SW480 (cell line): ENCODE measurements at regions not wholly inside any gene's neighbourhood (a gene's known extent, or its start where the extent isn't known, plus 50 kb on each side); places are given as distances from the start of the nearest gene placed in this dataset.
"Not testable (repeated sequence)": the region's sequence is repeated elsewhere in the genome, so short reads cannot be mapped to it uniquely, and the experiment has no call there.

Experiments used
- DNase-seq: peaks from one replicate; pipeline ENCODE4 v3.0.0-alpha.2; 2016; ENCODE audit warnings: low spot score

DNA sequence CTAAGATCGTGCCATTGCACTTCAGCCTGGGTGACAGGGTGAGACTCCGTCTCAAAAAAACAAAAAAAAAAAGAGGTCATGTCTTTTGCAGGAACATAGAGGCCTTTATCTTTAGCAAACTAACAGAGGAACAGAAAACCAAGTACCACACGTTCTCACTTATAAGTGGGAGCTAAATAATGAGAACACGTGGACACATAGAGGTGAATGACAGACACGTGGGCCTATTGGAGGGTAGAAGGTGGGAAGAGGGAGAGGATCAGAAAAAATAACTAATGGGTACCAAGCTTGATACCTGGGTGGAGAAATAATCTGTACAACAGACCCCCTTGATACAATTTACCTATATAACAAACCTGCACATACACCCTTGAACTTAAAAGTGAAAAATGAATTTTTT is 401.4 kb upstream of the NAALADL2 start:
- no peak for DNase-seq

DNA sequence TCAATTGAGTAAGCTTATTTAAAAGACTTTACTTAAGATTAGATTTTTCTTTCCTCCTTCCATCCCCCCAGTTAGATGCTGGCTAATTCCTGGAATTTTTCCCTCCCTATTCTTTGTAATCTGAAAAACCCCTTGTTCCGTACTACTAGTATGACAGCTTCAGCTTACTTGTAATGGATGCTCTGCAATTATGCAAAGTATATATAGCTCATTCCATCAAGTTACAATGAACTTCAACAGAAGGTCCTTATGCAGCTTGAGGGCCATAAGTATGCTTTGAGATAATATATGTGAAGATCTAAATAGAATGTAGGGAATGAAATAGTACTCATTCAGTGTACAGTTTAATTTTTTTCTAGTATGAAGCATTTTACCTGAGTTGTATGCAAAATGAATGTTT is 398.3 kb upstream of the NAALADL2 start:
- DNase-seq = no peak

DNA sequence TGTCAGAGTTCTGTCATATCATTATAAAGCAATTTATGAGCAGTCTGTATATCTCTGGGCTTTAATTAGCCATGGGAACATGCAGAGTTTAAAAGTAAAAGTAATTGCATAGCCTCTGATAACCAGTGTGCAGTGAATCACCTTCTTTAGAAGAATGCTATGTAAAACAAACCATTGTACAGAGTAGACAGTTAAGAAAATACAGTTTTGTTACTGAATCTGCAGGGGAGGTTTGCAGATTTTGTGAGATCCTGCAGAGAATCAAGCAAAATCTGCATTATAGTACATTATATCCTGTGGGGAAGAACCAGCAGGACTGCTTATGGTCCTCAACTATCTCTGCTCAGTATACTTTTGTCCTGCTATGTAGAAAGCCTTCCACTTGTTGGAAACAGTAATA is 396.2 kb upstream of the NAALADL2 start:
- DNase-seq = no peak

DNA sequence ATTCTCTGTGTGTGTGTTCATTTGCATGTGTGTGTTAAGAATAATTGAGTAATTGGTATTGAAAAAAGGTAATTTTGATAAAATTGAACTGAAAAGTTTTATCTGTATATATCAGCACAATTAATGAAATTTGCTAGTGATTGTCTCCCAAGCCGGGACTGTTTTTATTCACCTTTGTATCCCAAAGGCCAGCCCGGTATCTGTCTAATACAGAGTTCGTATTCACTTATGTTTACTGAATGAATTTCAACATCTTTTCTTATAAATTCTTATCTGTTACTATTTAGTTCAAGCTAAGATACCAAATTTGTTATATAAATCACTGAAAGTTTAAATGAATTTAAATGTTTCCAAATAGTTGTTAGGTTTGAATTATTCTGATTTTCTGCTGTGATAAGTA is 394.0 kb upstream of the NAALADL2 start:
- no peak for DNase-seq

DNA sequence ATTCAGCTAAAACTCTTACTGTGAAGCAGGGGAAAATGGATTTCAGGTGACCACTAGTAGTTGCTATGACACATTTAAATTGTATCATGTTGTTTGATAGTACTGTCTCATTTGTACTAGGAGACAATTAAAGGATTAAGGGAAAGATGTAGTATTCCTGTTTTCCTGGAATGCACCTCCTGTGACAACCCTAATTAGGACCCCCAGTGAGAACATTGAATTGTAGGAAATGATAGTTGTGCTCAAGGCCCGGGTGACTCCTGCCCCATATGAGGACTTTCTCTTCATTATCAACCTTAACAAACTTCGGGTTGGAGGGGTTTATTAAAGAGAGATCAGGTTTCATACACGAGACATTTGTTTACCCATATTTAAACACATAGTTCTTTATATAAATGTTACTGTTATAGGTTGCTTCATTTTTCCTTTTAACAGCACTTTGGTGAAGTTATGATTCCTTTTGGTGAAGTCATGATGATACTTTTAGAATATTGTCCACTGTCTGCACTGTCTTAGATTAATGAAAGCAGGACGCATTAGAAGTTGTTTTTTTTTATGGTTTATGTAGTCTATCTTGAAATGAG is 392.6 kb upstream of the NAALADL2 start:
- DNase-seq = no peak

DNA sequence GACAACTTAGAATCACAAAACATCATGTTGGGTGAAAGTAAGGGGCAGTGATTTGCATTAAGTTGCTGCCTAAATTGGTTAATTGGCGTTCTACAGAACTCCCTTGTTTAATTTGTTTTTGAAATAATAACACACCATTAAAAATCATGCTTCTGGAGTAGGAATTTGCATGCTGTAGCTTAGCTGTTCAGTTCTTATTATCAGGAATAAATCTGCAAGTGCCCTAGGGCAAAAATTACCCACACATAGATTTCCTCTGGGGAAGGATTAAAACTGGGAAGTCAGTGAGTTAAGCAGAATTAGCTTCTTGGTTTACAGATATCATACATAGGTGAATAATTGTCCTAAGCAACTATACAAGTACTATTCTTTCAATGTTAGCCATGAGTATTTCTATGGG is 381.6 kb upstream of the NAALADL2 start:
- DNase-seq = no peak

DNA sequence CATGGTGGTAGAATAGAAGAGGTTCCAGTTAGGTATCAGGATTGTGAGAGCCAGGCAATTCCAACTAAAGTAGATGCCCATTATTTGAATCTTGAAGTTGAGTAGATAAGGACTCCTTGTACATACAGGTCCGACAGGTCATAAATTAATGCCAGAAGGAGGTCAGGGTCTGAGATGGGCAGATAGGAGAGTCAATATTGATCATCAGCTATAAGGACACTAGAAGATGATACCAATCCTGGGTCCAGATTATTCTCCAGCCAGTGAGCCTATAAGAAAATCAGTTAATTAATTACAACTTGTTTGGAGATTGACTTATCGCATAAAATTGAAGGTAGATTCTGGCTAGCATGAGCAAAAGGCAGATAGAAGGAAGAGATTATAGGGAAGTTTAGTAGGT is 378.4 kb upstream of the NAALADL2 start:
- no peak for DNase-seq

DNA sequence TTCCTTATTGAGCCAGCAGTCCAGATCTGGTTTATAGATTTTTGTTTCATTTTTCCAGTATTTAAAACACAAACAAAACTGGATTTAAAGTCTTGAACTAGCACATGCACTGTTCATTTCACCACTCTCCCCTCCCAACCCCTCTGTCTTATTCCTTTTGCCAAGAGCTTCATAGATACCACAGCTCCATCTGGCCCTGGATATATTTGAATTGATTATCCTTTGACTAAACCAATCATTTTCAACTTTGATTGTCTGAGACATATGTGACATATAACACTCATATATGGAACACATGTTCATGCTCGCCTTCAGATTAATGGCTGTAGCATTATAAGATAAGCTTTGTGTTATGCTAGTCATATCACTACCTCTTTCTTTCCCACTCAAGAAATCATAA is 376.6 kb upstream of the NAALADL2 start:
- no peak for DNase-seq

DNA sequence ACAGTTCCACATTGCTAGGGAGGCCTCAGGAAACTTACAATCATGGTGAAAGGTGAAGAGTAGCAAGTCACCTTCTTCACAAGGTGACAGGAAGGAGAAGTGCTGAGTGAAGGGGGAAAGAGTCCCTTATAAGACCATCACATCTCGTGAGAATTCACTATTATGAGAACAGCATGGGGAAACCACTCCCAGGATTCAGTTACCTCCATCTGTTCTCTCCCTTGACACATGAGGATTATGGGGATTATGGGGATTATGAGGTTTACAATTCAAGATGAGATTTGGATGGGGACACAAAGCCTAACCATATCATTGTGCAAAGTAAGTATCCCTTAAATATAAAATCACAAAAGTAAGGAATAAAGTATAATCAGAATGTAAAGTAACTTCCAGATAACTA is 375.9 kb upstream of the NAALADL2 start:
- DNase-seq = no peak

DNA sequence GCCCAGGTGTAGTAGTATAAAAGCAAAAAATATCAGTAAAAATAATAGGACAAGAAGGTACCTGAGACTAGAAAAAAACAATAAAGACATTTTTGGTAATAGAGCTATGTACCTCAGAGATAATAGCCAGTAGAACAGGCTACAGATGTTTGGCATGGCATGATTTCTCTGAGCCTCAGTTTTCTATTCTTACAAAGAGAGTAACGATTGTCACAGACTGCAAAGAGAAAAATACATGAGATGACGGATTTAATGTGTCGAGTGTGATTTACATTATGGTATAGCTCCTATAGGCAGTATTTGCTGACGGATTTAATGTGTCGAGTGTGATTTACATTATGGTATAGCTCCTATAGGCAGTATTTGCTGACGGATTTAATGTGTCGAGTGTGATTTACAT is 375.3 kb upstream of the NAALADL2 start:
- DNase-seq = not testable (repeated sequence)

DNA sequence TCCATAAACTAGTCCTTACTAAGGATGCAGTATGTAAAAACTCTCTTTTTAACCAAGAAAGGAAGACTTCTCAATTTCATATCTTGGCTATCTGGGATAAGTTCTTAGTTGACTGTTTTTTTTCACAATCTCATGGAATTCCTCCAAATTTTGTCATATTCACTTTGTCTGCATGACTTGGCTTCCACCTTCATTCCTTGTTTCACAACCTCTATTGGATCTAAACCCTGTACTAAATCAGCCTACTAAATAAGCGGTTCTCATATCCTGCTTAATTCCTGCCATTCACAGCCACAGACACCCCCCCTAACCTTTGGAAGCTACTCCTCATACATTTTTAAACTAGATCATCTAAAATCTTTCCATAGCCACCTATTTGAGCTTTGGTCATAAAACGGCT is 370.6 kb upstream of the NAALADL2 start:
- no peak for DNase-seq

DNA sequence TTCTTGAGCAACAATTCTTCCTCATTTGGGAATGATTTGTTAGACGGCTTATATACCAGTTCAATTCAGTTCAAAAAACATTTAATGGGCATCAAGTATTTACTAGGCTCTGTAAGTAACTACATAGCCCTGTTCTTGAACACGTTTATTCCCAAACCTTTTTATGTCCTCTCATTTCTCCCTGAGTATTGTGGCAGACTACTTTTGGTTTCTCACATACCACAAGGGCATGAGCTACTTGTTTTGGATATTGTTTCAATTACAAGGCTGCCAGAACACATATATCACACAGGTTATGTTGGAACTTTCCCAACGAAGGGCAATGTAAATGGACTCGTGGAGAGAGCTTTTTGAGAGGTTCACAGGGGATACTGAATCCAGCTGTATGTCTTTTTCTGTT is 363.8 kb upstream of the NAALADL2 start:
- no peak for DNase-seq

DNA sequence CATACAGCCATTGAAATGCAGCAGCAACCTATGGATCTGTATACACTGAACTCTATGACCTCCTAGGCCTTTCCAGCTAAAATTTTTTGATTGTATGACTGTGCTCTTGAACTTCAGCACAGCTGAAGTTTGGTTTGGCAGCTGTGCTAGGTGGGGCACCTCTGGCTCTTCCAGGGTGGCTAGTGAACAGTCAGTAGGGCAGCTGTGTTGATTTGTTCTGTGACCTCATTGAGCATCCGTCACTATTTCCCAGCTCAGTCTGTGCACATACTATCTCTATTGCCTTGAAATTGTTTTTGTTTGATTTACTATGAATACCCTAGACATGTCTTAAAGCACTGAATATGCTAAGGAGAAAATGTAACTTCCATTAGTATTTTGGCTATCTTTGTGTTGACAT is 363.2 kb upstream of the NAALADL2 start:
- DNase-seq = no peak

DNA sequence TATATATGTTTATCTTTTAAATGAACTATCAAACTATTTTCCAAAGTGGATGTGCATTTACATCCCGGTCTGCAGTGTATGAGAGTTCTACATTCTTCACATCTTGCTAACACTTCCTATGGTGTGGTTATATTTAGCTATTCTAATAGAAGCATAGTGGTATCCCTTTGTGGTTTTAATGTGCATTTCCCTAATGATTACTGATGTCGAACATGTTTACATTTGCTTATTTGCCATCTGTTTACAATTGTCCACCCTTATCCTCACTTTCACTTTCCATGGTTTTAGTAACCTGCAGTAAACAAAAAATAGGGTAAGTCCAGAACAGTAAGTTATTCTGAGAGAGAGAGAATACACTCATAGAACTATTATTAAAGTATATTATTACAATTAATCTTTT is 360.5 kb upstream of the NAALADL2 start:
- DNase-seq = no peak

DNA sequence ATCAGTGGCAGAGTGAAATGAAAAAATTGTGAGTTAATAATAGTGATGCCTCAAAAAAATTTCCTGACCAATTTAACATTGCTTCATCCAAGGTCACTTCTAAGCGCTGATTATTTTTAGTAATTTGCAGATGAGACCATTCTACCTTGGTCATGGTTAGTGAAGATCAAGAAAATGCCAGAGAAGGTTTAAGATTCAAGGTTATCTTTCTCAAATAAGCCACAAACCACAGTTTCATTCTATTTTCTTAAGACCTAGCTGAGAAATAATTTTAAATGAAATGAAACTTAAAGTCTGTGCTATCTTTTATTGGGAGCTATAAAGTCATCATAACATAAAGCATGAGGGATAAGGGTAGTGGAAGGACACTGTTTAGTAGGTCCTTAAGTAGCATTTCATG is 353.9 kb upstream of the NAALADL2 start:
- no peak for DNase-seq

DNA sequence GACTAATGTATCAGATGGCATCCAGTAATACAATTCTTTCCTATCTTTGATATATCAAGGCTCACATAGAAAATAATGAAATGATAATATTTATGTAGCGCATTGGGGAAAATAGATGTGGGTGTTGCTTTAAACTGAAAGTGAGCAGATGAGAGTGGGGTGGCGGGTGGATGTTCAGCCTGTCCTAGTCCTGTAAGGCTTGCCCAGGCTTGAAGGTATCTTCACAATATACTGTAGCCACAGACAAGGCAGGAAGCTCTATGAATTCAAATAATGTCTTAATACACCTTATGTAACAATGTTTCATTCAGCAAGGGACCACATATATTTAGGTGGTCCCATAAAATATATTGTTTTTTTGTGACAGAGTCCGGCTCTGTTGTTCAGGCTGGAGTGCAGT is 334.9 kb upstream of the NAALADL2 start:
- DNase-seq = no peak

DNA sequence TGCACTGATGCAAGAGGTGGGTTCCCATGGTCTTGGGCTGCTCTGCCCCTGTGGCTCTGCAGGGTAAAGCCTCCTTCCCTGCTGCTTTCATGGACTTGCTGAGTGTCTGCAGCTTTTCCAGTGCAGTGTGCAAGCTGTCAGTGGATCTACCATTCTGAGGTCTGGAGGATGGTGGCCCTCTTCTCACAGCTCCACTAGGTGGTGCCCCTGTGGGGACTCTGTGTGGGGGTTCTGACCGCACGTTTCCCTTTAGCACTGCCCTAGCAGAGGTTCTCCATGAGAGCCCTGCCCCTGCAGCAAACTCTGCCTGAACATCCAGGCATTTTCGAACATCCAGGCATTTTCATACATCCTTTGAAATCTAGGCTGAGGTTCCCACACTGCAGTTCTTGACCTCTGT is 329.8 kb upstream of the NAALADL2 start:
- no peak for DNase-seq

DNA sequence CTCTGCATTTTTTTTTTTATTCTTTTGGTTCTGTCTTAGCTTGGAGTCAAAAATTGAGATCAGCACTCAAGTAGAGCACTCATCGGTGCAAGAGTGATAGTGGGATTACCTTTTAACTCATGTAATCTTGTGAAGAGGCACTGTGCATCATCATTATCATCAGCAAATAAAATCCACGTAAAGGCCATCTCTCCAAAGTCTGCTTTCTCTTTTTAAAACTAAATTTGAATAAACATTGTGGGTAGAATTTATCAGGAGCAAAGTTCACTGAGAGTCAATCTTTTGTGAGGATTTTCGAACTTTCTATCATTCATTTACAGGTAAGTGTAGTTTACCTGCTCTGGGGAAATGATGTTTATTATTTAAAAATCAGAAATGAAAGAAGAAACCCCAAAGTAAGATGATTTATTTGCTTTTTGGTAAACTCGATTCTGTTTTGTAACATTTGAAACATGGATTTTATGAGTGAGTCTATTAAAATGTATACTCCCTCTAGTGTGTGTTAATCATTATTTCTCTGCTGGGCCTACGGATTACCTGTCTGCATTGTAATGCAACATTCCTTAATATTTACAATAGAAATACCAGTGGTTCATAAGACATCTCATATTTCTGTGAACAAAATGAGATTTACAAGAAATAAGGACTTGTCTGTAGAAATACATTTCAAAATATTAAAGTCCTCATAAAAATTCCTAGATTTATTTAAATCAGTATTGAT is 327.7 kb upstream of the NAALADL2 start:
- no peak for DNase-seq

DNA sequence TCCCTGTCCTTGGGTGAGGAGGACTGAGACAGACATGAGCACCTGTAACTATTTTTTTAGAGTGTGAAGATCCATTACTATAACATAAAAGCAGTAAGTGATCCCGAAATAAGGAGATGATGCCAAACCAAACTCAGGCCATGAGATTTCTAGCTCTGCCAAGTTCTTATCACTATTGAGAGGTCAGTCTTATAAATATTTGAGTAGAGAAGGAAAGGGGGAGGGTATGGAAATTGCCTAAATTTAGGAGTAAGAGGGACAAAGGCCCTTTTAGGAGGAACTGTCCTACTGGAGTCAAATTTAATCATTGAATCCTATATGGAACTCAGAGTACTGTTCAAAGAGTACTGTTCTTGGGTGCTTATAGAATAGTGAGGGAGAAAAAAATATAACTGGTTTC is 326.9 kb upstream of the NAALADL2 start:
- DNase-seq = no peak

DNA sequence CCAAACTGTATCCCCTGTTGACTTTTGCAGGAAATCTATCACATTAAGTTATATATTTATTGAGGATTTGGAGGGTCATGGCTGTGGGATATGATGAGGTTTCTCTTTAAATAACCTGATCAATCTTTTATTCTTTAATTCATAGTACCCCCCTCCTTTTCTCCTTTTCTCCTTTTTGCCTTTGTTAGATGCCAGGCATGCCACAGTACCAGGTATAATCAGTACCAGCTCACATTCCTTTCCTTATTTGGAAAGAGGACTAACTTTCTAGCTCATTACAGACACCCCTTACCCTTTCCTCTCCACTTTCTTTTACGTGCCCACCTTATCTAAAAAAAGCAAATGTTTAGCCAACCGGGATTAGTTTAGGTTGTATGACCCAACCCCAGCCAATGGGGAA is 326.4 kb upstream of the NAALADL2 start:
- DNase-seq = no peak

DNA sequence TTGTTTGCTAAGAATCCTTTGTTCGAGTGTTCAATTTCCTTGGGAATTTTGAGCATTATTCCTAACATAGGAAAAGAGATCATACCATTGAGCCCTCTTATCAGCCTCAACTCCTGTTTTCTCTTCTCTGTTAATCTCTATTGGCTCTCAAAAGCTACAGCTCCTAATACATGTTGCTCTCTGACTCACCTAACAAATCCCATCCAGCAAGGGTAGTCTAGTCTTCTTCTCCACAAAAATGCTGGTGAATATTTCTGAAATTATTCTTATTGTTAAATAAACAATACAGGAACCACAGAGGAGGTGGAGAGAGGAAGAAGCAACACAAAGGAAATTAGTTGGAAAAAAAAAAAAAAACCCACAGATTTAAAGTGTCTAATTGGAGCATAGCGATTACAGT is 325.8 kb upstream of the NAALADL2 start:
- no peak for DNase-seq

DNA sequence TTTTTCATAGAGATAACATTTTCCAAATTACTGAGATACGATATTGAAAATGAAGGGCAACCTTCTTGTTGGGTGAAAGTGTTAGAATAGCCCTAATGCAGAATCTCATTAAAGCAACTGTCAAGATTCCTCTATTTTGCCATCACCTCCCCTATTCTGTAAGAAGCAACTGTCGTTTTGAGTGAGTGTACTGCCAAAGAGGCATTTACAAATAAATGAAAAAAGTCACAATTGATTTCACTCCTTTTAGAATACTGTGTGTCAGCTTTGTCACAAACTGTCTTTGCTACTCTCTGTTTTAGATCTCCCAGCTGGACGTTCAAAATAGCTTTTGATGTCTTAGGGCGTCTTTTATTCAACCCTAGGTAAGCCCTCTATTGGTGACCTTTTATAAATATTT is 322.8 kb upstream of the NAALADL2 start:
- no peak for DNase-seq

DNA sequence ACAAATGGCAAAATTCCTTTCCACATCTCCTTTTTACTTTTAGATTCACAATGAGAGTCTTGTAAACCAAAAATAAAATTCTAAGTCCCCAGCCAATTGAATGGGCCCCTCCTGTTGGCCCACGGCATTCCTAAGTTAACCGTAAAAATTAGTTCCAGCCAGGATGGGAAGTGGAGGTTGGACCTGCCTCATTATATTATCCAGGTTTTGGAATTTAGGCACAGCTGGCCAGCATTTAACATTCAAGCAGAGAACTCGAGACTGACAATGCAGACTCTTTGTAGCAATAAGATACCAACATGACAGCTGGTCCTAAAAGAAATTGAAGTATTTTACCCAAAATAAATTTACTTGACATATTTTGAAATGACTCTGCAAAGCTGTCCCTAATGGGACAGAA is 321.0 kb upstream of the NAALADL2 start:
- DNase-seq = no peak

DNA sequence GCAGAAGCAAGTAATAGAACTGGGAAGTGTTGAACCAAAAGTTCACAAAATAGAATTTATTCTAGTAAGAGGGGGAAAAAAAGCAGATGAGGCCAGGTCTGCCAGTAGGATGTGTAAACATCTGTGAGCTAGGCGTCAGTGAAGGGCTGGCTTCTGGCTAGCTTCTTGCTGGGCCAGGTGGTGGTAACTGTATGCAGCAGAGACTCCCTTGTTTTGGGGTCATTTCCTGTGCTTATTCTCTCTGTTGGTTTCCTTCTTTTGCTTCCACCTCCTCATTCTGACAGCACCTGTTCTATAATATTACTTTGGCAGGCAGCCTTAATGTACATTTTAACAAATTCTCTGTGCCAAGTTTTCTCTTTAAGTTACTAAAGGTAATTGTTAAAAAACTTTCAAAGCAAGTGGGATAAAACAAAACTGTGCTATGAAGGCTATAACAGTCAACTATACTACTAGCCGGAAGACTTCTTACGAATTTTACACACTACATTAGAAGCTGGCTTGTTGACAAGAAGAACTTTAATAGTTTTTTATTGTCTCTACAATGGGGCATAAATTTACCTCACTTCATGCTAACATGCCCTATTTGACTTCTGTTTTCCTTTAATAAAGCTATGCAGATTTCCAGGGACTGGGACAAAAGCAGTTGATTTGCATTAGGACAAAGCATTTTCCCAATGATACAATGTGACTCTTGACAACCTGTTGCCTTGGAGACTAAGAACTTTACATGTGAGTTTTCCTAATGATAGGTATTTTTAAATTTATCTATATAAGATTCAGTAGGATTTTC is 318.8 kb upstream of the NAALADL2 start:
- DNase-seq = no peak
